ENCODE measurements at regions not wholly inside any gene's neighbourhood (a gene's known extent, or its start where the extent isn't known, plus 50 kb on each side); places are given as distances from the start of the nearest gene placed in this dataset.
"Not testable (repeated sequence)": the region's sequence is repeated elsewhere in the genome, so short reads cannot be mapped to it uniquely, and the experiment has no call there.

GRCh38 chr15:101937362-101937761 lies 125.4 kb downstream of the OR4F15 start:
- not testable (repeated sequence) for TF ChIP-seq RFX5 (IDR thresholded peaks at IDR 0.05; ENCODE audit: low read depth, low read length); BHLHE40 (IDR thresholded peaks at IDR 0.05; ENCODE audit: low read depth, low read length); CHD1 (IDR thresholded peaks at IDR 0.05; ENCODE audit: low read depth, low read length); MXI1 (IDR thresholded peaks at IDR 0.05; ENCODE audit: borderline replicate concordance, low read depth, low read length); POLR2A (IDR thresholded peaks at IDR 0.05; ENCODE audit: low read depth, low read length); RAD21 (IDR thresholded peaks at IDR 0.05; ENCODE audit: low read length); FOS (IDR thresholded peaks at IDR 0.05; ENCODE audit: low read depth, low read length); SMC3 (IDR thresholded peaks at IDR 0.05; ENCODE audit: low read depth, low read length)
- TF ChIP-seq, protein P1, sequence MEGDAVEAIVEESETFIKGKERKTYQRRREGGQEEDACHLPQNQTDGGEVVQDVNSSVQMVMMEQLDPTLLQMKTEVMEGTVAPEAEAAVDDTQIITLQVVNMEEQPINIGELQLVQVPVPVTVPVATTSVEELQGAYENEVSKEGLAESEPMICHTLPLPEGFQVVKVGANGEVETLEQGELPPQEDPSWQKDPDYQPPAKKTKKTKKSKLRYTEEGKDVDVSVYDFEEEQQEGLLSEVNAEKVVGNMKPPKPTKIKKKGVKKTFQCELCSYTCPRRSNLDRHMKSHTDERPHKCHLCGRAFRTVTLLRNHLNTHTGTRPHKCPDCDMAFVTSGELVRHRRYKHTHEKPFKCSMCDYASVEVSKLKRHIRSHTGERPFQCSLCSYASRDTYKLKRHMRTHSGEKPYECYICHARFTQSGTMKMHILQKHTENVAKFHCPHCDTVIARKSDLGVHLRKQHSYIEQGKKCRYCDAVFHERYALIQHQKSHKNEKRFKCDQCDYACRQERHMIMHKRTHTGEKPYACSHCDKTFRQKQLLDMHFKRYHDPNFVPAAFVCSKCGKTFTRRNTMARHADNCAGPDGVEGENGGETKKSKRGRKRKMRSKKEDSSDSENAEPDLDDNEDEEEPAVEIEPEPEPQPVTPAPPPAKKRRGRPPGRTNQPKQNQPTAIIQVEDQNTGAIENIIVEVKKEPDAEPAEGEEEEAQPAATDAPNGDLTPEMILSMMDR (conservative IDR thresholded peaks at IDR 0.05; ENCODE audit: low read depth, low read length), result not testable (repeated sequence)
- TF ChIP-seq, protein P2, sequence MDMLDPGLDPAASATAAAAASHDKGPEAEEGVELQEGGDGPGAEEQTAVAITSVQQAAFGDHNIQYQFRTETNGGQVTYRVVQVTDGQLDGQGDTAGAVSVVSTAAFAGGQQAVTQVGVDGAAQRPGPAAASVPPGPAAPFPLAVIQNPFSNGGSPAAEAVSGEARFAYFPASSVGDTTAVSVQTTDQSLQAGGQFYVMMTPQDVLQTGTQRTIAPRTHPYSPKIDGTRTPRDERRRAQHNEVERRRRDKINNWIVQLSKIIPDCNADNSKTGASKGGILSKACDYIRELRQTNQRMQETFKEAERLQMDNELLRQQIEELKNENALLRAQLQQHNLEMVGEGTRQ (IDR thresholded peaks at IDR 0.05; ENCODE audit: low read depth, low read length), result not testable (repeated sequence)

Data from IMR-90 (cell line).